GM19328 (cell line): ENCODE measurements at regions not wholly inside any gene's neighbourhood (a gene's known extent, or its start where the extent isn't known, plus 50 kb on each side); places are given as distances from the start of the nearest gene placed in this dataset.

Source experiments
- ATAC-seq: cut with Tn5 transposase; IDR thresholded peaks from one replicate; pipeline ENCODE4 v1.9.1; 2021; ENCODE audit warnings: mild to moderate bottlenecking, moderate library complexity; ENCODE audit not compliant: unreplicated experiment

DNA sequence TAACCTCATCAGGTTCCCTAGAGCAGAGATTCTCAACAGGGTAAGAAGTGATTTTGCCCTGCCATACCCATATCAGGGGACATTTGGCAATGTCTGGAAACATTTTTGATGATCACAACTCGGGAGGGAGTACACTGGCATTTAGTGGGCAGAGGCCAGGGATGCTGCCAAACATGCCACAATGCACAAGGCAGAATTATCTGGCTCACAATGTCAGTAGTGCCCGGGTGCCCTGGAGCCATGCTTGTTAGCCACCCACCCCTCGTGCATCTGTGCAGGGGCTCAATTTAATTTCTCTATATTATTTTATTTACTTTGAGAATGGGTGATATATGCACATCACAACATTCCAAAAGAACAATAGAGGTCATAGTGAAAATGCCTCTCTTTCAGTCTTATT, 82.0 kb upstream of the DHX15 start:
- no peak for ATAC-seq

DNA sequence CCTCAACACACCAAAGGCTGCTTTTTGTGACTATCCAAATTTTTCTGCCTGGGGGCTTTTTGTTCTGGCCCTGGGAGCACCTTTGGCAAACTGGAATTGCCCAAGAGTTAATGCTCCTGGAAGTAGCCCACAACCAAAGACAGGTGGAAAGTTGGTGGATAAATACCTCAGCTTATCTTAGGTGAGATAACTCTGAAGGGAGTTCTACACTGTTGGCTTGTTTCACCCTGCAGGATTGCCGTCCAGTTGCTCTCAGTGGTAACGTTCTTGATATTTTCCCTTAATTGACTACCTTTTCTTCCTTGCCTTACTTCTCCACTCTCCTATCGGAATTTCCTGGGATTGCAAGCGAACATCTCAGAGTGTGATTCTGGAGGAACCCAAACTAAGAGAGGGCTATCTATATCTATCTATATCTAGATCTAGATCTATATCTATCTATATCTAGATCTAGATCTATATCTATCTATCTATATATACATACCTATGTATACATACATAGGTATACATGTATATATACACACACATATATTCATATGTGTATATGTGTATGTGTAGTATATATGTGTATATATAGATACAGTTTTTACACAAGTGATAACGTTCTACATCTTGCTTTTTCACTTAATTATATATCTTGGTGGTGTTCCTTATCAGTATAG, 82.6 kb upstream of the DHX15 start:
- ATAC-seq, result no peak

DNA sequence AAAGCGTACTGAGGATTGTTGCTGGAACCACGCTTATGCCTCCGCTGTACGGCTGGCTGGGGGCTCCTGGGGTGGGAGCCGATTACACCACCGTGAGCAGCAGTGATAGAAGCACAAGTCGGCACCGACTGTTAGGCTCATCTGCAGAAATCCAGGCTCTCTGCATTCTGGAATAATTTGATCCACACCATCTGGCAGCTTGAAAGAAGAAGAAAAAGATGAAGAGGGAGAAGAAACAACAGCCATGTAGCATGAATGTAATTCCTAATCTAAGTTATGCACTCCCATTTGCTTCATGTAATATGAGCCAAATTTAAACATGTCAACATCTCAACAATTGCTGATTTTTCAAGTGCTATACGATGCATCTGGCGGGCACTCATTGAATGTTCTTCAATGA, 84.6 kb upstream of the DHX15 start:
- ATAC-seq, result no peak

DNA sequence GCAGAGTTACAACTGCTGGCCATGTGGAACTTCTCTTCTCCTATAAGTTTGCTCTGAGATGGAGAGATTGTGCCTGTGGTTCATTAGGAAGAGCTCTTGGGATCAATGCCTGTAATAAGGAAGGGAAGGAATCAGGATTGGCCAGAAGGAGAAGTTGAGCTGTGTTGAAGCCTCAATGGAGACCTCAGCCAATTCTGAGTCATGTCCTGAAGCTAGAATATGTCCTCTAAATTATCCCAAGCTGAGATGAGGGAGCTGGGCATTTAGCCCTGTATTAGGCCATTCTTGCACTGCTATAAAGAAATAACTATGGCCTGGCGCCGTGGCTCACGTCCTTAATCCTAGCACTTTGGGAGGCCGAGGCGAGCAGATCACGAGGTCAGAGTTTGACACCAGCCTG, 85.4 kb upstream of the DHX15 start:
- no peak for ATAC-seq

DNA sequence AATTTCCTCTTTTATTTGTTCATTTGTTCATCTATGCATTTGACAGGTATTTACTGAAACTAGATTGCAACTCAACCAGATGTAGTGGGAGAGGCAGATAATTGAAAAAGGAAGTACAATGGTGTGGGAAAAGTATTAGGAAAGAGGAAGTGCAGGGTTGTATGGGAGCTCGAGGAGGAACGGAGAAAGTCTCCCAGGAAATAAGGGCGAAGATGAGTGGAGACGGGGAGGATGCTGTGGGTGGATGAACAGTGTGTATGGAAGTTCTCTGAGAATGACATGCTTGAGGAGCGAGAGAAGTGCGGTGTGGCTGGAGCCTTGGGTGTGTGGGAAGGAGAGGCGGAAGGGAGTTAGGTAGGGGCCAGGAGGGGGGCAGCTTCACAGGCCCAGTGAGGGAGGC, 87.5 kb upstream of the DHX15 start:
- ATAC-seq, result no peak

- no peak for ATAC-seq
Measured at GRCh38 chr4:24672880-24673279, 88.5 kb upstream of the DHX15 start.

- no peak for ATAC-seq
Measured at GRCh38 chr4:24674279-24674678, 89.9 kb upstream of the DHX15 start.

- ATAC-seq, result no peak
Measured at GRCh38 chr4:24675721-24676389, 91.5 kb upstream of the DHX15 start.

GRCh38 chr4:24677909-24678308, 93.6 kb upstream of the DHX15 start:
- no peak for ATAC-seq

- no peak for ATAC-seq
Measured at GRCh38 chr4:24680746-24681448, 96.5 kb upstream of the DHX15 start.

DNA sequence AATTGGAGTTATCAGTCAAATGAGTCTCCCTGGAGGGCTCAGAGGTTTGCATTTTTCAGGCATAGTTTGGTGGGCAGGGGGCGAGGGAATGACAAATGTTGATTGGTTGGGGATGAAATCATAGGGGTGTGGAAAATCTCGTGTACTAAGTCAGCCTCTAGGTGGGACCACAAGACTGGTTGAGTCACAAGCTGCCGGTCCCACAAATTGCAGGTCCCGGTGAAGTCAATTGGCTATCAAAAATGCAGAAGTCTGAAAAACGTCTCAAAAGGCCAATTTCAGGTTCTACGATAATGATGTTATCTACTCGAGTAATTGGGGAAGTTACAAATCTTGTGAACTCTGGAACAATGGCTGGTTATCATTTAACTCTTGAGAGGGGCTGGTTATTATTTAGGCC, 98.8 kb upstream of the DHX15 start:
- no peak for ATAC-seq

GRCh38 chr4:24686866-24687692, 102.7 kb upstream of the DHX15 start:
- ATAC-seq, result no peak

- ATAC-seq, result no peak
Measured at GRCh38 chr4:24688453-24688852, 104.1 kb upstream of the DHX15 start.

DNA sequence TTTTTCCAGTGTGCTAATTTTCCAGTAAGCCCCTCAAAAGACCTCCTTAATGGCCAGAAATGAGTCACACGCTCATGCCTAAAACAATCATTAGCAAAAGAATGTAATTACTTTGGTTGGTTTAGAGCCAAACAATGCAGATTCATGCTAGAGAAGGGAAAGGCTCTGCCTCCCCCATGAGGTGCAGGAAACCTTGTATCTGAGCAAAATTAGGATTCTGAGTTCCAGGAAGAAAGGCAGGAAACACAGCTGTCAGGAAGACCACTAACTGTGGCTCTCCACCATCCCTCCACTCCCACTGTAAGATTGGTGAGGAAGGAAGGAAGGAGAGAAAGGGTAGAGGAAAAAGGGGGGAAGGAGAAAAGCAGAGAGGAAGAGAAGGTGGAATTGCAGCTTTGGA, 104.9 kb upstream of the DHX15 start:
- ATAC-seq, result no peak

DNA sequence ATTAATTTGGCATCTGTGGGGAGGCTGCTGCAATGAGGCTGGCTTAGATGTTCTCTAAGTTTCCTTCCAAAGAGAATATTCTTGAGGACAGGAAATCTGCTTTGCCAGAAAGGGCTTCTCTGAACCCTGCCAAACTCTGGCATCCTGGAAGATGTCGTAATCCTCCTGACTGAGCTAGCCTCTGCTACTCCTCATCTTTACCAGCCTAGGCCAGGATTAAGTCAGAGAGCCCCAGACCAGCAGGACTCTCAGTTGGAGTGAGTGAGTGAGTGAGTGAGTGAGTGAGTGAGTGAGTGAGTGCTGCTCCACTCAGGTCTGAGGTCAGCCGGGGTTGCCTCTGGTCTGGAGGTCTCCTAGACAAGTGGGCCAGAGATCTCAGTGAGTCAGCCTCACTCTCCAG, 104.9 kb upstream of the SOD3 start:
- ATAC-seq, result no peak

DNA sequence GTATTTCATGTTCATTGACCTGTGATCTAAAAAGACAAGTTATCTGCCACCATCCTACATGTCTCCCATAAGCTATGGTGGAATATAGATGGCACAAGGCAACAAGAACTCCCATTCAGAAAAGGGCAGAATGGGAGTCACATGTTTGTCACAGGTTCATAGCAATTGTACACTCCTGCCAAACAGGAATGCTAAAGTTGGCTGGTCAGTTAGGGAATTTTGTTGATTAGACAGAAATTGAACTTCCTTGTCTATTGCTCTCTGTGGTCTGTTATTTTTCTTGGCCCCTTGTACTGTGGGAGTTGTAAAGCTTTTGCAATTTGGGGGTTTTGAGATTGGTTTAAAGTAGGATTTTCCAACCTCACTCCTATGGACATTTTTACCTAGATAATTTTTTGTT, 101.7 kb upstream of the SOD3 start:
- ATAC-seq, result no peak

- no peak for ATAC-seq
Measured at GRCh38 chr4:24700118-24700517, 95.3 kb upstream of the SOD3 start.

DNA sequence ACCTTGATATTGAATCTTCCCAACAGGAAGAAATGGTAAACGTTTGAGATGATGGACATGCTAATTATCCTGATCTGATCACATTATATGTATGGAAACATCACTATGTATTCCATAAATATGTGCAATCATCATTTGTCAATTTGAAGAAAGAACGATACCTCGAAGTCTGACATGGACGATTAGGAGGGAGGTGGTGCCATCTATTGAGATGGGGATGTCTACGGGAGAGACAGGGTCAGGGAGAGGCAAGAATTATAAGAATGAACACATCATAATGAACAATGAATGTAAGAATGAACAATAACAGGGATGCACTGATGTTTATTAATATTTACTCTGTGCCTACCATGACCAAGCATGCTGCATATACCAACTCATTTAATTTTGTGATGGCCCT, 93.7 kb upstream of the SOD3 start:
- no peak for ATAC-seq

DNA sequence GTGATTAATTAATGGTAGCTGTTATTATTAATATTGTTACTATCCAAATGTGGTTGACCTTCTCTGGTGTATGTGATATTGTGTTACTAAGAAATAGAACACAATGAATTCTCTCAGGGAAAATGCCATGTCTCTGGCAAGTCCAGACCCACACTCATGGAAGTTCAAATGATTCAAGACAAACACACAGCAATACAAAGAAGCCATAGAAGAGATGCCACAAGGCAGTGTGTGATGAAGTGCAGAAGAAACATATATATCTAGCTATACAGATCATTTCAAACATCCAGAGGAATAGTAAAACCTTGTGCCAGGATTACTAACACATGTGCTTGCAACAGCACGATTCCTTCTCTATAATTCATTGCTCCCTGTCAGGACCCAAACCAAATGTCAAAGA, 93.1 kb upstream of the SOD3 start:
- no peak for ATAC-seq

- ATAC-seq, result no peak
Measured at GRCh38 chr4:24703298-24703697, 92.1 kb upstream of the SOD3 start.

- no peak for ATAC-seq
Measured at GRCh38 chr4:24704149-24704548, 91.2 kb upstream of the SOD3 start.
